G401 (cell line): ENCODE measurements at regions not wholly inside any gene's neighbourhood (a gene's known extent, or its start where the extent isn't known, plus 50 kb on each side); places are given as distances from the start of the nearest gene placed in this dataset.

Source experiments
- DNase-seq: peaks from one replicate; pipeline ENCODE4 v3.0.0-alpha.2; 2015; ENCODE audit warnings: low spot score
- in situ Hi-C: cut with HindIII; loops from 2 replicates; pipeline ENCODE4 v1.10.0; 2016; ENCODE audit warnings: low sequenced_read_pairs, mixed read lengths

GRCh38 chr16:88289001-88289400 lies 93.8 kb upstream of the ZNF469 start:
- DNase-seq: no peak
- in situ Hi-C loops: no loop called here

DNA sequence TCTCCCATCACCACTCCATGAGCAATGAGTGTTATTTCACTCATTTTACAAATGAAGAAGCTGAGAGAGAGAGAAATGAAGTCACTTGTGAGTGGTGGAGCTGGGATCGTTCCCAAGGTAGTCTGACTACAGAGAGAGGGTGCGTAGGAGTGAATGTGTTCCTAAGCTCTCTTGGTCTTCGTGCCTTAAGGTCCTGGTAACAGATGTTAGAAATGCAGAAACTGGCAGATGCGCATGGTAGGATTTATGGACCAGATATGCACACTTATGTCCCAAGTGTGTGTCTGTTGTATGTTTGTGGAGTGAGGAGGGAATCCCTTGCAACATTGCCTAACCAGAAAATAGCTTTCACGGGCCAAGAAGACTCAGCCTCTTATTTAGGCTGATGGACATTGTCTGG lies 93.2 kb upstream of the ZNF469 start:
- in situ Hi-C loops: no loop called here
- DNase-seq: no peak

GRCh38 chr16:88289968-88290401 lies 92.8 kb upstream of the ZNF469 start:
- DNase-seq: no peak
- in situ Hi-C loops: no loop called here

DNA sequence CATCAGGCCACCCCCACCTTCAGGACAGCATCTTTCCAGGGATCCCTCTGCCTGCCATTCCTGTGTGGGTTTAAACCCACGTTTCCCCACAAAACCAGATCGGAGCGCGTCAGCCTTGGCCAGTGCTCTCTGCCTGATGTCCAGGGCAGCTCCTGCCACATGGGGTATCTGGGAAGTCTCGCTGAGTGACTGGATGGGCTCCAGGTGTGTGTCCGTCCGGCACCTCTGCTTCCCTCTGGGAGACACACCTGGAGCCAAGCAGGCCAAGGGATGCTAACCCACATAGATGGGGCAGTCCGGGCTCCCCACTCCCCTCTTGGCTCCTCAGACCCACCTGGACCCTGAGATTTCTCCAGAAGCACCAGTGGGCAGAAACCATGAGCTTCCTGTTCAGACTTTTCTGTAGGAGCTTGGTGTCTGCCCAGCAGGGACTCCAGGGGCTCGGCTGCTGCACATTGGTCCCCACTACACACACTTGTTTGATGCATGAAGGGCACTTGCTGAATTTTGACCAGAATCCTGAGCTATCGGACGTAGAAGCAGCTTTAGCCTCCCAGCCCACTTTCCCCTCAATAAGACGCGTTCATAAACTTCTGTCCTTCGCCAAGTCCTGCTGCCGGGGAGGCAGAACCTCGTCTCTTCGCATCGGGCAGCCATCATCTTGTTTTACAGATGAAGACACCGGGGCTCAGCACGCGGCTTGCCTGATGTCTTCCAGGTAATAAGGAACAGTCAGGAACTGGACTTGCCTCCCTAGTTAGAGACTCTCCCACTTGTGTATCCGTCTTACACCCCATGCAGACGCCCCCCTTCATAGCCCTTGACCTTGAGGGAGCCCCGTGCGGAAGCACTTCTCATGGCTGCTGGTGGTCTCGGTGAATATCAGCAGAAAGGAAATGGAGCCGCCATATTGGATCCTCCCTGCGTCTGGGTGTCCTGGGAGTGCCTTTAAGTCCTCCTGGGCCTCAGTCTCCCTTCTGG lies 91.6 kb upstream of the ZNF469 start:
- DNase-seq: no peak
- in situ Hi-C loops: no loop called here

- DNase-seq: no peak
- in situ Hi-C loops: no loop called here
Observed at GRCh38 chr16:88292007-88292970, 90.5 kb upstream of the ZNF469 start.

- DNase-seq: no peak
- in situ Hi-C loops: no loop called here
Observed at GRCh38 chr16:88293097-88293496, 89.7 kb upstream of the ZNF469 start.

DNA sequence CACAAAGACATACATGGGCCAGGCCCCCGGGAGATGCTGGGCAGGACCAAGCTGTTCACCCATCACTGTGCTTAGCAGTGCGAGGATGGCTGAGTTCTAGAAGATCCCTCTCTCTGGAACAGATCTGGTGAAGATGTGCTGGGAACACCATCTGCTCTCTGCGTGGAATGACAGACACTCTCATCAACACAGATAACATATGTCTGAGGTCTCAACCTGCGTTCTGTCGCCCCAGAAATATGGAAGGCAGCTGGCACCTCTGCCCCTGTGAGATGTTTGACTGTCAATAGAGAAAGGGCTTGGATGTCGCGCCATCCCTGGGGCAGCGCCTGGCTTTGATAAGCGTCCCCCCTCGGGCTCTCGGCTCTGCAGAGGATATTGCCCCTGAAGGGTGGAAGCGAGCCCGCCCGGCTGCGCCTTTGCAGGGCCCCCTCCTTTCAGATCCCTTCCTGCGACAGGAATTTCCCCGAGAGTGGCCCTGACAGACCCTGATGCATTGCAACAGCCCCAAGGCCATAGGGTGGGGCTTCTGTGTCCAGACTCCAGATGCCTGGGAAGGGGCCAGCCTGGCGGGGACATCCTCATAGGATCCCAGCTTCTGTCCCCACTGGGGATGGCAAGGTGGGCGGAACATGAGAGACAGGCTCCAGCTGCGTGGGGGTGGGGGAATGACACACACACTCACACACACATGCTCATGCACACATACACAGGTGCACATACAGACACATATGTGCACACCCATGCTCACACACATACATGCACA lies 86.9 kb upstream of the ZNF469 start:
- in situ Hi-C loops: no loop called here

GRCh38 chr16:88296437-88297177 lies 86.2 kb upstream of the ZNF469 start:
- DNase-seq: no peak
- in situ Hi-C loops: no loop called here

More for the DNA sequence above, 86.9 kb upstream of the ZNF469 start:
- DNase-seq: no peak

DNA sequence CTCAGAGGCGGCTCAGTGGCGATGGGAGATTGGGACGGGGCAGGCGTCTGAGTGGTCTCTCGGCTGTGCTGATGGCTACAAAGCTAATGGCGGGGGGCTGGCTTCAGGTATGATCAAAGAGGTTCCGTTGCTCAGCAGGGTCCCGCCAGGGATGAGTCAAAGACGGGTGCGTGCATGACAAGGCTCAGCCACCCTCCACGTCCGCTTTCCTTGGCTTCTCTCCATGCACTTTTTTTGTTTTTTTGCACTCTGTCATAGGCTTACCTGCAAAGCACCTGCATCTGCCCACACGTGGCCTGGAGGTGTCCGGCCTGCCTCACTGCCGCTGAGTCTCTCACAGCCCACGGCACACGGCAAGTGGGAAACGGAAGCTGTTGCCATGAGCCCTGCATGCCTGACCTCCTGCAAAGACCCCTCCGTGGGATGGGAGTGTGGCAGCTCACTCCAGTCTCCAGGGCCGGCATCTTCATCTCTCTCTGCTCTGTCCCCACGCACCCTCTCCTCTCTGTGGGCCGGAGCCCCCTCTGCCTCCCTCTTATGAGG lies 85.5 kb upstream of the ZNF469 start:
- DNase-seq: no peak
- in situ Hi-C loops: no loop called here

DNA sequence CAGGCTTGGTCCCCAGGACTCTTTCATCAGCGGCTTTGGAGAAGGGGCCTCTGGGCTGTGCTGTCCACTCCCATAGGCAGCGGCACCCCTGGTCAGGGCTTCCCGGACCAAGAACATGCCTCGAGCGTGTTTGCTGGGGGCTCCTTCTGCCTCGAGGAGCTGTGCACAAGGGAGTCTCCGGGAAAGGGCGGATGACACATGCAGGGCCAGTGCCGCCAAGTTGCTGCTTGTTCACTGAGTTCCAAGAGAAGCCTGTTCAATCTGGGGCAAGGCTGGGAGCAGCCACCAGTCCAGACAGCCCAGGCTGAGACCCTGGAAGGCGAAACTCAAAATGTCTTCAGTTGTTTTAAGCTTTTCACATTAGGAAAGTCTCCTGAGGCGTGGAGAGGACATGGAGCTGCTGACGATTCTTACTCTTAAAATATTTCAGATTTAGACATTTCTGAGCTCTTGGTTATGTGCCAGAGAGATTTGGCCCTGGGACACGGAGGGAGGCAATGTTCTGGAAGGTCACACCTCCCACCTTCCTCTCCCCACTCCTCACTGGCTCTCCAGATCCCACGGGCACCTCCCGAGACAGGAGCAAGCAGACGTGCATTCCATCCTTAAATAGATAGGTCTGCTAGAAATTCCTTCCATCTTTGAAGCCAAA lies 84.5 kb upstream of the ZNF469 start:
- in situ Hi-C loops: no loop called here
- DNase-seq: no peak

DNA sequence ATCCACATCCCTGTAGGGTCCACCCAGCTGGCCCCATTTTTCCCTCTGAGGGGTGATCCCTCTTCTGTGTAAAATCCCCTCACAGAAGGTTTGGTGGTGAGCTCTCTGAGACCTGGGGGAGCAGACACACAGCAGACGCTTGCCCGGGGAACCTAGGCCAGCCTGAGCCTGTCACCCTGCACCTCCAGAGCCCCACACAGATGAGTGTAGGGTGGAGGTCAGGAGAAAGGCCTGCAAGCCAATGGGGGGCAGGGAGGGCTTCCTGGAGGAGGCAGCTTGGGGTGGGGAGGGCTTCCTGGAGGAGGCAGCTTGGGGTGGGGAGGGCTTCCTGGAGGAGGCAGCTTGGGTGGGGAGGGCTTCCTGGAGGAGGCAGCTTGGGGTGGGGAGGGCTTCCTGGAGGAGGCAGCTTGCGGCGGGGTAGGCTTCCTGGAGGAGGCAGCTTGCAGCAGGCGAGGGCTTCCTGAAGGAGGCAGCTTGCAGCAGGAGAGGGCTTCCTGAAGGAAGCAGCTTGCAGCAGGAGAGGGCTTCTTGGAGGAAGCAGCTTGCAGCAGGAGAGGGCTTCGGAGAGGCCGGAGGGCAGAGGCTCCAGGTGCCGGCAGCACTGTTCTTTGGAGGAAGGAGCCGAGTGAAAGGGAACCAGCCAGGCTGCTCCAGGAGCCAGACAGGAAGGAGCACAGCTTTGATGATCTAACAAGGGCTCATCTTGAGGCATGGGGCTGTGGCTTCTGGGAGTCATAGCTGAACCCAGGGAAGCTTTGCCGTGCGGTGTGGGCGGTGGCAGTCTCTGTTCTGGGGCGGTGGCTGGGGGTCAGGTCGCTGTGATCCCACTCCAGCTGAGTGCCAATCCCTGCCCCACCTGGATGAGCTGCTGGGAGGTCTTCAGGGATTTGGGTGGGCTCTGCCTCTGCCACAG lies 83.7 kb upstream of the ZNF469 start:
- DNase-seq: no peak
- in situ Hi-C loops: no loop called here

GRCh38 chr16:88299751-88300462 lies 82.9 kb upstream of the ZNF469 start:
- no peak for DNase-seq
- in situ Hi-C loops: no loop called here

- DNase-seq: no peak
- in situ Hi-C loops: no loop called here
Observed at GRCh38 chr16:88300463-88300835, 82.3 kb upstream of the ZNF469 start.

- DNase-seq: no peak
- in situ Hi-C loops: no loop called here
Observed at GRCh38 chr16:88301431-88301830, 81.3 kb upstream of the ZNF469 start.

DNA sequence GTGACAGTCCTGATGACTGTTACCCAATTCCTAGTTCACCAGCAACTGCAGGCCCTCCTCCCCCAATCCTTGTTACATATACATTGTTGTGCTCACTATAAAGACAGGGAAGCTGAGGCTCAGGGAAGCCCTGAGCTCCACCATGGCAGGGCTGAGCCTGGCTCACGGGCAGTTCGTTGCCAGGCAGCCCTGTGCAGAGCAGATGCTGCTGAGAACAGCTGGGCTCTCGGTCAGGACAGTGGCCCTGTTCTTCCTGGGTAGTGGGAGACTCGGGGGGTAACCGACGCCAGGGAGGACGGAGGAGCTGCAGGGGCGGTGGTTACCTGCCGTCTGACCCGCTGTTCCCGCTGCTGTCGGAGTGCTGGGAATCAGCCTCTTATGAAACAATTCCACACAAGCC lies 80.9 kb upstream of the ZNF469 start:
- DNase-seq: no peak
- in situ Hi-C loops: no loop called here

DNA sequence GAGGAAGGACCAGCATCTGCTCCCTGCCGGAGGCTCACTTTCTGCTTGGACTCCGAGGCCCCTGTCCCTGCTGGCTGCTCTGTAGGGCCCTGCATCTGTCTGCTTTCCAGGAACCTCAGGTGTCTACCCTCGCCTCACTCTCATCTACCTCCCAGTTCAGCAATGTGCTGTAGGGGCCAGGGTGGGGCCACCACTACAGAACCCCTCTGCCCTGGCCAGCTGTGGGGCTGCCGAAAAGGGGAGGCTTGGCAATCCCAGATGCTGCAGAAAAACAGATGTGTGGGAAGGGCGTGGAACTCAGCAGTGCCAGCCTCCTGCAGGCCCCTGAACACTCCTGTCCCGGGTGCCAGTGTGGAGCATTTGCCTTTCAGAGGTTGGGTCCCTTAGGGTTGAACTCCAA lies 80.1 kb upstream of the ZNF469 start:
- in situ Hi-C loops: no loop called here
- no peak for DNase-seq
